ENCODE measurements at regions not wholly inside any gene's neighbourhood (a gene's known extent, or its start where the extent isn't known, plus 50 kb on each side); places are given as distances from the start of the nearest gene placed in this dataset.

GRCh38 chr22:47498969-47499495 lies 736.6 kb downstream of the TBC1D22A start:
- POLR2A ChIA-PET, result no interaction called here
- intact Hi-C loops (cut with micrococcal nuclease; ENCODE audit: unreplicated experiment), result no loop called here
- in situ Hi-C loops (cut with HindIII; ENCODE audit: extremely low pct_ligation_motif_present, low pct_unique_long_range_greater_than_20kb), result no loop called here
- WGBS (ENCODE audit: low lambda C conversion rate), result 16% methylated on average over 5 of the region's 8 CpGs
- DNase-seq (ENCODE audit: low spot score) (no peak), FAIRE-seq (no peak), ATAC-seq (no peak)
- Histone ChIP-seq H4K20me1 (ENCODE audit: insufficient read depth, low read length) (no peaks in the 10 kb centered on the region), H3K4me1 (ENCODE audit: insufficient read depth, low read length) (no peaks in the 10 kb centered on the region), H3K27ac (ENCODE audit: extremely low read length, insufficient read depth, low read length) (no peak overlapping the region), H3K79me2 (ENCODE audit: insufficient read depth, low read length) (no peaks in the 10 kb centered on the region), H3K9me3 (ENCODE audit: low read length) (peaks cover 11% of the 10 kb centered on the region), H3K4me2 (ENCODE audit: low read depth, low read length) (no peak overlapping the region), H3K36me3 (replicated peaks in 1 of 2; ENCODE audit: control insufficient read depth in 1 of 2, insufficient read depth in 2 of 2, low read length in 2 of 2) (no peaks in the 10 kb centered on the region), H3K27me3 (ENCODE audit: control insufficient read depth in 1 of 2, insufficient read depth in 2 of 2, low read length in 2 of 2) (no peaks in the 10 kb centered on the region; a peak in 1 of 5 replicates), H3K4me3 (replicated peaks in 1 of 3; ENCODE audit: insufficient read depth in 1 of 3, low read depth in 2 of 3, low read length in 3 of 3) (no peak overlapping the region), H3K9ac (ENCODE audit: insufficient read depth, low read depth, low read length) (no peak overlapping the region), H2AFZ (ENCODE audit: low read length) (no peak overlapping the region)
- no TSS peak for BruUV-seq (replicated peaks)
- CTCF ChIA-PET (ENCODE audit: low intra/inter-chr PET ratio, low total read pairs), result no interaction called here
- TF ChIP-seq ZNF839 (CRISPR knock-in tag; IDR thresholded peaks at IDR 0.05; ENCODE audit: borderline replicate concordance) (no peak), ZSCAN25 (CRISPR knock-in tag; IDR thresholded peaks at IDR 0.05) (no peak), ZNF878 (CRISPR knock-in tag; IDR thresholded peaks at IDR 0.05) (no peak), CCDC6 (CRISPR knock-in tag; IDR thresholded peaks at IDR 0.05) (no peak), TP53 (CRISPR knock-in tag; conservative IDR thresholded peaks at IDR 0.05) (no peak), MNT (IDR thresholded peaks at IDR 0.05) (peak; percentile 54), ELK4 (CRISPR knock-in tag; IDR thresholded peaks at IDR 0.05; ENCODE audit: borderline replicate concordance) (no peak)

All from HepG2 (cell line).